WERI-Rb-1 (cell line): ENCODE measurements at regions not wholly inside any gene's neighbourhood (a gene's known extent, or its start where the extent isn't known, plus 50 kb on each side); places are given as distances from the start of the nearest gene placed in this dataset.

Source experiments
- DNase-seq: peaks from one replicate; pipeline ENCODE4 v3.0.0-alpha.2; 2020
- H3K27ac ChIP-seq: fragments of 250-450 bp; sonication (Bioruptor Pico); 2 replicates; pipeline ENCODE4 v1.5.1; 2020; ENCODE audit warnings: mild to moderate bottlenecking, moderate library complexity
- H3K27me3 ChIP-seq: fragments of 250-450 bp; sonication (Bioruptor Pico); 2 replicates; pipeline ENCODE4 v1.5.1; 2021; ENCODE audit warnings: mild to moderate bottlenecking, low read depth, moderate library complexity; ENCODE audit not compliant: insufficient read depth, severe bottlenecking
- H3K36me3 ChIP-seq: fragments of 250-450 bp; sonication (Bioruptor Pico); 2 replicates; pipeline ENCODE4 v1.5.1; 2020; ENCODE audit warnings: mild to moderate bottlenecking, moderate library complexity
- H3K4me3 ChIP-seq: 2 replicates; pipeline ENCODE4 v1.5.1; 2011; ENCODE audit warnings: low read depth, mild to moderate bottlenecking, control low read depth, low read length
- H3K9me3 ChIP-seq: fragments of 250-450 bp; sonication (Bioruptor Pico); 2 replicates; pipeline ENCODE4 v1.5.1; 2021; ENCODE audit warnings: mild to moderate bottlenecking, moderate library complexity; ENCODE audit not compliant: severe bottlenecking
- TF ChIP-seq, protein P1 (sequence below): IDR thresholded peaks from 2 replicates; pipeline ENCODE4 v1.5.1; 2011; ENCODE audit warnings: low read depth, mild to moderate bottlenecking, control low read depth, inconsistent platforms, low read length

DNA sequence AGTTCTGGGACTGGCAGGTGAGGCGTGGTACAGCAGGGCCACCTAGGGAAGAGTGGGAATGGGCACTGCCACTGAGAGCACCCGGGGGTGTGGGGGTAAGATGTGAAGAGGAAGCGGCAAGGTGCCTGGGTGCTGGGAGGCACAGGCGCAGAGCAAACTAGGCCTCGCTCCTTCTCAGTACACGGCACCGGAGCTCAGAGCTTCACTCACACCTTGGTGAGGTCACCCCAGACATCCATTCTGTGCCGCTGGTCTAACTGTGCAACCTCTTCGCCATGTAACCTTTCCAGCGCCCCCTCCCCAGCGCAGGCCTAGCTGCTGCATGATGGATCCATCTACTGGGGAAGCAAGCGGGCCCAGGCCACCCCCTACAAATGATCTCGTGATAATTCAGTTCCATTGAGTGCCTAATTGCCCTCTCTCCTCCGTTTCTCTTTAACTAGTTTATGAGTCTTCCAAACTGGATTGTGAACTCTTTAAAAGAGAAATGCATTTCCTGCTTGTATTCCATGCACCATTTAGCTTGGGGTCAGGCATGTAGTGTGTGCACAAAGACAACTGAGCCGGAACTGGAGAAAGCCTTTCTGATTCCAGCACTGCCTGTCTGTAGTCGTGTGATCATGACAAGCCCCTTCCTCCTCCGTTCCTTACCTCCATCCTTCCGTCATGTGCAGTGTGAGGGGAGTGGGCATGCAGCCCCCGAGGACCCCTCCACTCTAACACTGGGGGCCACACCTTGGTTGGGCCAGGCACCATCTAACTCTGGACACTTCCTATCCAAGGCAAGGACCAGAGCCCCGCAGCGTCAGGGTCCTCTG is 1475.2 kb downstream of the TBC1D22A start:
- Histone ChIP-seq H3K4me3 (no peak overlapping the region), H3K36me3 (no peaks in the 10 kb centered on the region), H3K27me3 (no peaks in the 10 kb centered on the region), H3K27ac (no peak overlapping the region), H3K9me3 (no peaks in the 10 kb centered on the region)
- TF ChIP-seq, protein P1, sequence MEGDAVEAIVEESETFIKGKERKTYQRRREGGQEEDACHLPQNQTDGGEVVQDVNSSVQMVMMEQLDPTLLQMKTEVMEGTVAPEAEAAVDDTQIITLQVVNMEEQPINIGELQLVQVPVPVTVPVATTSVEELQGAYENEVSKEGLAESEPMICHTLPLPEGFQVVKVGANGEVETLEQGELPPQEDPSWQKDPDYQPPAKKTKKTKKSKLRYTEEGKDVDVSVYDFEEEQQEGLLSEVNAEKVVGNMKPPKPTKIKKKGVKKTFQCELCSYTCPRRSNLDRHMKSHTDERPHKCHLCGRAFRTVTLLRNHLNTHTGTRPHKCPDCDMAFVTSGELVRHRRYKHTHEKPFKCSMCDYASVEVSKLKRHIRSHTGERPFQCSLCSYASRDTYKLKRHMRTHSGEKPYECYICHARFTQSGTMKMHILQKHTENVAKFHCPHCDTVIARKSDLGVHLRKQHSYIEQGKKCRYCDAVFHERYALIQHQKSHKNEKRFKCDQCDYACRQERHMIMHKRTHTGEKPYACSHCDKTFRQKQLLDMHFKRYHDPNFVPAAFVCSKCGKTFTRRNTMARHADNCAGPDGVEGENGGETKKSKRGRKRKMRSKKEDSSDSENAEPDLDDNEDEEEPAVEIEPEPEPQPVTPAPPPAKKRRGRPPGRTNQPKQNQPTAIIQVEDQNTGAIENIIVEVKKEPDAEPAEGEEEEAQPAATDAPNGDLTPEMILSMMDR = no peak
- no peak for DNase-seq

- Histone ChIP-seq H3K27me3 (no peaks in the 10 kb centered on the region), H3K4me3 (no peak overlapping the region), H3K9me3 (peaks cover 6% of the 10 kb centered on the region), H3K27ac (no peak overlapping the region), H3K36me3 (no peaks in the 10 kb centered on the region)
- no peak for DNase-seq
- TF ChIP-seq, protein P1 = no peak
Measured at GRCh38 chr22:48236261-48236660, 1473.8 kb downstream of the TBC1D22A start.

- Histone ChIP-seq H3K27ac (no peak overlapping the region), H3K4me3 (no peak overlapping the region), H3K36me3 (no peaks in the 10 kb centered on the region), H3K9me3 (peaks cover 6% of the 10 kb centered on the region), H3K27me3 (no peaks in the 10 kb centered on the region)
- no peak for DNase-seq
- TF ChIP-seq, protein P1 = no peak
Measured at GRCh38 chr22:48235744-48236143, 1473.3 kb downstream of the TBC1D22A start.

- TF ChIP-seq, protein P1 = no peak
- H3K36me3 ChIP-seq = no peaks in the 10 kb centered on the region
- no peak for DNase-seq
- H3K27me3 ChIP-seq = no peaks in the 10 kb centered on the region
- H3K4me3 ChIP-seq = no peak overlapping the region
- H3K27ac ChIP-seq = no peak overlapping the region
- peaks cover 6% of the 10 kb centered on the region for H3K9me3 ChIP-seq
Measured at GRCh38 chr22:48234011-48234410, 1471.6 kb downstream of the TBC1D22A start.

DNA sequence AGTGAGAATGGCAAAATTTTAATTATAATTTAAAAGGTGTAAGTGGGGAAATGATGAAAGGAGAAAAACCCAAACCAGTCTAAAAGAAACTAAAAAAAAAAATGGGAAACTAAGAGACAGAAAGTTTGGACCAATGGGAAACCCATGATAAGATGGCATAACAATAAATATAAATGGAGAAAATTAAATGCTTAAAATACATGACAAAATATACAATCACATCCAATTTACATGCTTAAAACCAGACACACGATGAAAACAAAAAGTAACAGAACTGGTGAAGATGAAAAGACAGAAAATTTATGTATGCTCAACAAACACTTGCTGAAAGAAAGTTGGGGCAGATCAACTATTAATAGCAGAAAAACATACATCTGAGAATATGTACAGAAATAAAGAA is 1471.1 kb downstream of the TBC1D22A start:
- no peak for DNase-seq
- H3K27me3 ChIP-seq = no peaks in the 10 kb centered on the region
- peaks cover 6% of the 10 kb centered on the region for H3K9me3 ChIP-seq
- no peak overlapping the region for H3K4me3 ChIP-seq
- H3K36me3 ChIP-seq = no peaks in the 10 kb centered on the region
- H3K27ac ChIP-seq = no peak overlapping the region
- TF ChIP-seq, protein P1 = no peak

GRCh38 chr22:48228468-48228867 is 1466.0 kb downstream of the TBC1D22A start:
- H3K36me3 ChIP-seq = no peaks in the 10 kb centered on the region
- TF ChIP-seq, protein P1 = no peak
- no peaks in the 10 kb centered on the region for H3K27me3 ChIP-seq
- H3K4me3 ChIP-seq = no peak overlapping the region
- no peak for DNase-seq
- H3K27ac ChIP-seq = no peak overlapping the region
- peaks cover 6% of the 10 kb centered on the region for H3K9me3 ChIP-seq
